ENCODE measurements at regions not wholly inside any gene's neighbourhood (a gene's known extent, or its start where the extent isn't known, plus 50 kb on each side); places are given as distances from the start of the nearest gene placed in this dataset.

DNA sequence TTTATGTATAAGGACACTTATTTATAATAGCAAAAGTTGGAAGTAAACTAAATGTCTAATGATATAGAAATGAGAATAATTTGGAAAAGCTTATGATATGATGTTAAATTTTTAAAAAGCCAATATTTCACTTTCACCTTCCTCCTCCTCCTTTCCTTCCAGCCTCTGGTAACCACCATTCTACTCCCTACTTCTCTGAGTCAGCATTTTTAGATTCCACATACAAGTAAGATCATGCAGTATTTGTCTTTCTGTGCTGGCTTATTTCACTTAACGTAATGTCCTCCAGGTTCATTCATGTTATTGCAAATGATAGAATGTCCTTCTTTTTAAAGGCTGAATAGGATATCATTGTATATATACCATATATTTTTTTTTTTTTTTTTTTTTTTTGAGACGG is 180.2 kb downstream of the RNF144B start:
- no peak overlapping the region for H2AFZ ChIP-seq (ENCODE audit: low read length)
- TF ChIP-seq, protein P1, sequence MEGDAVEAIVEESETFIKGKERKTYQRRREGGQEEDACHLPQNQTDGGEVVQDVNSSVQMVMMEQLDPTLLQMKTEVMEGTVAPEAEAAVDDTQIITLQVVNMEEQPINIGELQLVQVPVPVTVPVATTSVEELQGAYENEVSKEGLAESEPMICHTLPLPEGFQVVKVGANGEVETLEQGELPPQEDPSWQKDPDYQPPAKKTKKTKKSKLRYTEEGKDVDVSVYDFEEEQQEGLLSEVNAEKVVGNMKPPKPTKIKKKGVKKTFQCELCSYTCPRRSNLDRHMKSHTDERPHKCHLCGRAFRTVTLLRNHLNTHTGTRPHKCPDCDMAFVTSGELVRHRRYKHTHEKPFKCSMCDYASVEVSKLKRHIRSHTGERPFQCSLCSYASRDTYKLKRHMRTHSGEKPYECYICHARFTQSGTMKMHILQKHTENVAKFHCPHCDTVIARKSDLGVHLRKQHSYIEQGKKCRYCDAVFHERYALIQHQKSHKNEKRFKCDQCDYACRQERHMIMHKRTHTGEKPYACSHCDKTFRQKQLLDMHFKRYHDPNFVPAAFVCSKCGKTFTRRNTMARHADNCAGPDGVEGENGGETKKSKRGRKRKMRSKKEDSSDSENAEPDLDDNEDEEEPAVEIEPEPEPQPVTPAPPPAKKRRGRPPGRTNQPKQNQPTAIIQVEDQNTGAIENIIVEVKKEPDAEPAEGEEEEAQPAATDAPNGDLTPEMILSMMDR (IDR thresholded peaks at IDR 0.05; ENCODE audit: low read length), result no peak
- no peak for TF ChIP-seq EZH2 (optimal IDR thresholded peaks at IDR 0.05; ENCODE audit: low read depth, low read length)
- no peak for TF ChIP-seq EZH2phosphoT487 (IDR thresholded peaks at IDR 0.05; ENCODE audit: low read length)
- DNase-seq, result no peak
- no peaks in the 10 kb centered on the region for H3K9me2 ChIP-seq (replicated peaks; ENCODE audit: insufficient read depth, low read length)
- no peak overlapping the region for H3K4me2 ChIP-seq (ENCODE audit: low read depth, low read length)
- no peaks in the 10 kb centered on the region for H3K79me2 ChIP-seq (ENCODE audit: low read length)
- H3K4me3 ChIP-seq (ENCODE audit: low read length), result no peak overlapping the region
- no peaks in the 10 kb centered on the region for H3K36me3 ChIP-seq (replicated peaks; ENCODE audit: insufficient read depth, low read length)
- H3K27me3 ChIP-seq (replicated peaks; ENCODE audit: insufficient read depth, low read length), result no peaks in the 10 kb centered on the region
- no peak overlapping the region for H3K9ac ChIP-seq (ENCODE audit: low read length)
- H3K27ac ChIP-seq (ENCODE audit: low read length), result no peak overlapping the region
- no peaks in the 10 kb centered on the region for H3K9me3 ChIP-seq (replicated peaks; ENCODE audit: insufficient read depth, low read length)
- H4K20me1 ChIP-seq (ENCODE audit: insufficient read depth, low read length), result no peaks in the 10 kb centered on the region
- no peaks in the 10 kb centered on the region for H3K4me1 ChIP-seq (ENCODE audit: low read length)
- H3F3A ChIP-seq (ENCODE audit: insufficient read depth, low read length), result no peaks in the 10 kb centered on the region

DNA sequence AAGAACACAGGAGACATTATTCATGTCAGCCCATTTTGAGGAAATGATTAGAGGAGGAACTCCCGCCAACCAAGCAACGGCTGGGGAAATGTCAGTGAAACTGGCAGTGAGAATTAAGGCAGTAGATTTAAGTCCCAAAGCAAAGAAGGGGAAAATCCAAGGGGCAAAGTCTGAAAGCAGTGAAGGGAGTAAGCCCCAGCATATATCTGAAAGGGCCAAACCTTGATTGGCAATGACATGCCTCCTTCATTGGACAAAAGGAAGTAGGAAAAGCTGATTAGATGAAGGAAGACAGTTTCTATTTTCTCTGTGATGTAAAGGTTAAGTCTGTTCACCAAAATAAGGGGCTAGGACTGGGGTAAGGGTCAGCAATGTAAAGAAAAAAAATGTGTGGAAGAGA is 190.3 kb downstream of the RNF144B start:
- no peak for TF ChIP-seq EZH2phosphoT487 (IDR thresholded peaks at IDR 0.05; ENCODE audit: low read length)
- no peak for TF ChIP-seq EZH2 (optimal IDR thresholded peaks at IDR 0.05; ENCODE audit: low read depth, low read length)
- TF ChIP-seq, protein P1 (IDR thresholded peaks at IDR 0.05; ENCODE audit: low read length), result no peak
- H2AFZ ChIP-seq (ENCODE audit: low read length), result no peak overlapping the region
- H3K27me3 ChIP-seq (replicated peaks; ENCODE audit: insufficient read depth, low read length), result no peaks in the 10 kb centered on the region
- no peaks in the 10 kb centered on the region for H3K36me3 ChIP-seq (replicated peaks; ENCODE audit: insufficient read depth, low read length)
- H3F3A ChIP-seq (ENCODE audit: insufficient read depth, low read length), result no peaks in the 10 kb centered on the region
- no peak overlapping the region for H3K9ac ChIP-seq (ENCODE audit: low read length)
- no peaks in the 10 kb centered on the region for H3K4me1 ChIP-seq (ENCODE audit: low read length)
- no peaks in the 10 kb centered on the region for H3K79me2 ChIP-seq (ENCODE audit: low read length)
- no peak overlapping the region for H3K27ac ChIP-seq (ENCODE audit: low read length)
- H3K4me3 ChIP-seq (ENCODE audit: low read length), result no peak overlapping the region
- H4K20me1 ChIP-seq (ENCODE audit: insufficient read depth, low read length), result no peaks in the 10 kb centered on the region
- no peak for DNase-seq
- H3K9me3 ChIP-seq (replicated peaks; ENCODE audit: insufficient read depth, low read length), result no peaks in the 10 kb centered on the region
- no peaks in the 10 kb centered on the region for H3K9me2 ChIP-seq (replicated peaks; ENCODE audit: insufficient read depth, low read length)
- H3K4me2 ChIP-seq (ENCODE audit: low read depth, low read length), result no peak overlapping the region

DNA sequence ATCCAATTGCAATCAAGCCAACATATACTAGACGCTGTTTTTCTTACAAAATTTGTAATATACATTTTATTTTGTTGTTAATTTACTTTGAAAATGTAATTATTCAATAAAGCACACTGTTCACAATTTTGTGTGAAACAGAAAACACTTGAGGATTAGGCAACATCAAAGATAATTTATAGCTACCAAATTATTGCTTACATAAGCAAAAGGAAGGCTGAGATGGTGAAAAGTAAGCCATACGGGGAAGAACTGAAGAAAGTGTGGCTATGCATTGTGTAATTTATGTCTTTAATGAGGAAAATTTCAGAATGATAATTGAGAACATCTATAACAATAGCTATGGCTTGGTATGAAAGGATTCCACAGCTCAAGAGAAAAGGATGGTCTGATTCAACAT is 192.0 kb downstream of the RNF144B start:
- Histone ChIP-seq H3F3A (ENCODE audit: insufficient read depth, low read length) (no peaks in the 10 kb centered on the region), H3K27ac (ENCODE audit: low read length) (no peak overlapping the region), H4K20me1 (ENCODE audit: insufficient read depth, low read length) (no peaks in the 10 kb centered on the region), H3K9me3 (replicated peaks; ENCODE audit: insufficient read depth, low read length) (no peaks in the 10 kb centered on the region), H3K4me3 (ENCODE audit: low read length) (no peak overlapping the region), H3K79me2 (ENCODE audit: low read length) (no peaks in the 10 kb centered on the region), H3K9me2 (replicated peaks; ENCODE audit: insufficient read depth, low read length) (no peaks in the 10 kb centered on the region), H3K4me1 (ENCODE audit: low read length) (no peaks in the 10 kb centered on the region), H3K4me2 (ENCODE audit: low read depth, low read length) (no peak overlapping the region), H3K36me3 (replicated peaks; ENCODE audit: insufficient read depth, low read length) (no peaks in the 10 kb centered on the region), H3K9ac (ENCODE audit: low read length) (no peak overlapping the region), H2AFZ (ENCODE audit: low read length) (no peak overlapping the region), H3K27me3 (replicated peaks; ENCODE audit: insufficient read depth, low read length) (no peaks in the 10 kb centered on the region)
- TF ChIP-seq EZH2 (optimal IDR thresholded peaks at IDR 0.05; ENCODE audit: low read depth, low read length) (no peak), EZH2phosphoT487 (IDR thresholded peaks at IDR 0.05; ENCODE audit: low read length) (no peak)
- TF ChIP-seq, protein P1 (IDR thresholded peaks at IDR 0.05; ENCODE audit: low read length), result no peak
- DNase-seq, result no peak

Measured in MM.1S (cell line).